ENCODE measurements at regions not wholly inside any gene's neighbourhood (a gene's known extent, or its start where the extent isn't known, plus 50 kb on each side); places are given as distances from the start of the nearest gene placed in this dataset.
"Not testable (repeated sequence)": the region's sequence is repeated elsewhere in the genome, so short reads cannot be mapped to it uniquely, and the experiment has no call there.

- no peaks in the 10 kb centered on the region for H3K4me1 ChIP-seq (ENCODE audit: insufficient read depth, low read length)
- no peak for DNase-seq
- no peaks in the 10 kb centered on the region for H3K9me3 ChIP-seq (ENCODE audit: insufficient read depth, low read length, severe bottlenecking)
- H3K4me2 ChIP-seq (ENCODE audit: insufficient read depth, low read length): no peak overlapping the region
- H4K20me1 ChIP-seq (ENCODE audit: insufficient read depth, low read length): no peaks in the 10 kb centered on the region
- no peaks in the 10 kb centered on the region for H3K79me2 ChIP-seq (ENCODE audit: insufficient read depth, low read length)
- H2AFZ ChIP-seq (ENCODE audit: low read depth, low read length): no peak overlapping the region
- no peaks in the 10 kb centered on the region for H3K27me3 ChIP-seq (ENCODE audit: insufficient read depth, low read length, poor library complexity)
- H3K27ac ChIP-seq (ENCODE audit: low read length): no peak overlapping the region
- TF ChIP-seq EZH2 (IDR thresholded peaks at IDR 0.05; ENCODE audit: borderline replicate concordance, low read depth, low read length, severe bottlenecking): no peak
- no peak for TF ChIP-seq CTCF (IDR thresholded peaks at IDR 0.05; ENCODE audit: borderline replicate concordance, extremely low read depth, low read length, poor library complexity, severe bottlenecking)
- H3K36me3 ChIP-seq (ENCODE audit: insufficient read depth, low read length): no peaks in the 10 kb centered on the region
- no peak overlapping the region for H3K9ac ChIP-seq (ENCODE audit: low read depth, low read length)
- no peak for ATAC-seq (ENCODE audit: insufficient read depth, low read depth)
- no peak overlapping the region for H3K4me3 ChIP-seq (ENCODE audit: low read depth in 1 of 2, low read length in 2 of 2)
Measured at GRCh38 chr2:14094592-14094991, 537.9 kb upstream of the LRATD1 start.

GRCh38 chr2:14099101-14099500 lies 533.4 kb upstream of the LRATD1 start:
- H3K36me3 ChIP-seq (ENCODE audit: insufficient read depth, low read length); H3K27me3 ChIP-seq (ENCODE audit: insufficient read depth, low read length, poor library complexity); H3K4me3 ChIP-seq (ENCODE audit: low read depth in 1 of 2, low read length in 2 of 2); H3K4me1 ChIP-seq (ENCODE audit: insufficient read depth, low read length); H3K79me2 ChIP-seq (ENCODE audit: insufficient read depth, low read length); H3K9ac ChIP-seq (ENCODE audit: low read depth, low read length); H4K20me1 ChIP-seq (ENCODE audit: insufficient read depth, low read length); H2AFZ ChIP-seq (ENCODE audit: low read depth, low read length); ATAC-seq (ENCODE audit: insufficient read depth, low read depth); H3K9me3 ChIP-seq (ENCODE audit: insufficient read depth, low read length, severe bottlenecking); DNase-seq; H3K4me2 ChIP-seq (ENCODE audit: insufficient read depth, low read length); H3K27ac ChIP-seq (ENCODE audit: low read length): not testable (repeated sequence)

GRCh38 chr2:14114275-14114674 lies 518.2 kb upstream of the LRATD1 start:
- Histone ChIP-seq H3K9ac (ENCODE audit: low read depth, low read length) (no peak overlapping the region), H3K27me3 (ENCODE audit: insufficient read depth, low read length, poor library complexity) (no peaks in the 10 kb centered on the region), H3K4me1 (ENCODE audit: insufficient read depth, low read length) (no peaks in the 10 kb centered on the region), H3K4me2 (ENCODE audit: insufficient read depth, low read length) (no peak overlapping the region), H3K4me3 (ENCODE audit: low read depth in 1 of 2, low read length in 2 of 2) (no peak overlapping the region), H3K79me2 (ENCODE audit: insufficient read depth, low read length) (no peaks in the 10 kb centered on the region), H3K27ac (ENCODE audit: low read length) (no peak overlapping the region), H4K20me1 (ENCODE audit: insufficient read depth, low read length) (no peaks in the 10 kb centered on the region), H3K9me3 (ENCODE audit: insufficient read depth, low read length, severe bottlenecking) (no peaks in the 10 kb centered on the region), H3K36me3 (ENCODE audit: insufficient read depth, low read length) (no peaks in the 10 kb centered on the region), H2AFZ (ENCODE audit: low read depth, low read length) (no peak overlapping the region)
- TF ChIP-seq EZH2 (IDR thresholded peaks at IDR 0.05; ENCODE audit: borderline replicate concordance, low read depth, low read length, severe bottlenecking) (no peak), CTCF (IDR thresholded peaks at IDR 0.05; ENCODE audit: borderline replicate concordance, extremely low read depth, low read length, poor library complexity, severe bottlenecking) (no peak)
- no peak for DNase-seq
- no peak for ATAC-seq (ENCODE audit: insufficient read depth, low read depth)

GRCh38 chr2:14120376-14120775 lies 512.1 kb upstream of the LRATD1 start:
- Histone ChIP-seq H3K9ac (ENCODE audit: low read depth, low read length) (no peak overlapping the region), H4K20me1 (ENCODE audit: insufficient read depth, low read length) (no peaks in the 10 kb centered on the region), H3K79me2 (ENCODE audit: insufficient read depth, low read length) (no peaks in the 10 kb centered on the region), H2AFZ (ENCODE audit: low read depth, low read length) (no peak overlapping the region), H3K4me1 (ENCODE audit: insufficient read depth, low read length) (no peaks in the 10 kb centered on the region), H3K36me3 (ENCODE audit: insufficient read depth, low read length) (no peaks in the 10 kb centered on the region), H3K27me3 (ENCODE audit: insufficient read depth, low read length, poor library complexity) (no peaks in the 10 kb centered on the region), H3K9me3 (ENCODE audit: insufficient read depth, low read length, severe bottlenecking) (no peaks in the 10 kb centered on the region), H3K4me3 (ENCODE audit: low read depth in 1 of 2, low read length in 2 of 2) (no peak overlapping the region), H3K27ac (ENCODE audit: low read length) (no peak overlapping the region), H3K4me2 (ENCODE audit: insufficient read depth, low read length) (no peak overlapping the region)
- DNase-seq: no peak
- no peak for ATAC-seq (ENCODE audit: insufficient read depth, low read depth)
- TF ChIP-seq CTCF (IDR thresholded peaks at IDR 0.05; ENCODE audit: borderline replicate concordance, extremely low read depth, low read length, poor library complexity, severe bottlenecking): no peak
- no peak for TF ChIP-seq EZH2 (IDR thresholded peaks at IDR 0.05; ENCODE audit: borderline replicate concordance, low read depth, low read length, severe bottlenecking)
